ENCODE measurements at regions not wholly inside any gene's neighbourhood (a gene's known extent, or its start where the extent isn't known, plus 50 kb on each side); places are given as distances from the start of the nearest gene placed in this dataset.

DNA sequence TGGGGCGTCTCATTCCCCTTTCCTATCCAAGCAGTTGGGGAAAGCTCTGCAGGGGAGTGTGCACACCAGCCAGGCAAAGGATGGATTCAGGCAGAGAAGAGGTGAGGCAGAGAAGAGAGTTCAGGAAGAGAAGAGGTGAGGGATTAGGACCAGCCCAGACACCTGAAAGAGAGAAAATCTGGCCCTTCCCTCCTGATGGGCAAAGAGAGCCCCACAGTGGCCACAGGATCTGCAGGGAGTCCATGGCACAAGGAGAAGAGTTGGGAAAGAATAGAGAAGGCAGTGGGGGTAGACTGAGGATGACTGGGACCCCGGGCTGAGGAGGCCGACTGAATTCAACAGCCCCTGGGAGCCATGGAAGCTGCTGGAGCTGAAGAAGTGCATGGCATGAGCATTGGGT, 140.4 kb upstream of the ZMIZ1 start:
- H3K4me3 ChIP-seq (ENCODE audit: low read depth, low read length): no peak overlapping the region
- H3K4me1 ChIP-seq (ENCODE audit: control insufficient read depth, insufficient read depth, low read length): peaks cover 5% of the 10 kb centered on the region
- H3K9ac ChIP-seq (ENCODE audit: low read depth, low read length): no peak overlapping the region
- H3K9me3 ChIP-seq (ENCODE audit: control insufficient read depth, insufficient read depth, low read length): no peaks in the 10 kb centered on the region
- H3K27me3 ChIP-seq (ENCODE audit: control insufficient read depth, insufficient read depth, low read length): peaks cover 6% of the 10 kb centered on the region
- no peaks in the 10 kb centered on the region for H3K36me3 ChIP-seq (ENCODE audit: control insufficient read depth, insufficient read depth, low read length)

DNA sequence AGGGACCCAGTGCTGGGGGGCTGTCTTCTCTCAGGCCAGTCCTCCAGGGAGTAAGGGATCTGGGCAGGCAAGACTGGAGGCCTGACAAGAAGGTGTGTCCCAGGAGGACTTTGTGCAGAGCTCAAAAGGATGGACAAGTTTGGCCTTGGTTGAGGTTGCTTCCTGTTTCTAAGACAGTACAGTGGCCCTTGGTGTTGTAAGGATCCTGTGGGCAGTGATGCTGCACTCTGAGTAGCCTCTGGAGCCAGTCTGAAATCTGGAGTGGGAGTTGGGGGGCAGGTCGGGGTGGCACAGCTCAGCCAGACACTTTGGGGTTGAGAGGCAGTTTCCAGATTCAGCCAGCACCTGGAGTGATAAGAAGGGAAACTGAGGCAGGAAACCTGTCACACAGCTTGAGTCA, 139.2 kb upstream of the ZMIZ1 start:
- Histone ChIP-seq H3K4me1 (ENCODE audit: control insufficient read depth, insufficient read depth, low read length) (no peaks in the 10 kb centered on the region), H3K9me3 (ENCODE audit: control insufficient read depth, insufficient read depth, low read length) (no peaks in the 10 kb centered on the region), H3K27me3 (ENCODE audit: control insufficient read depth, insufficient read depth, low read length) (peaks cover 6% of the 10 kb centered on the region)

DNA sequence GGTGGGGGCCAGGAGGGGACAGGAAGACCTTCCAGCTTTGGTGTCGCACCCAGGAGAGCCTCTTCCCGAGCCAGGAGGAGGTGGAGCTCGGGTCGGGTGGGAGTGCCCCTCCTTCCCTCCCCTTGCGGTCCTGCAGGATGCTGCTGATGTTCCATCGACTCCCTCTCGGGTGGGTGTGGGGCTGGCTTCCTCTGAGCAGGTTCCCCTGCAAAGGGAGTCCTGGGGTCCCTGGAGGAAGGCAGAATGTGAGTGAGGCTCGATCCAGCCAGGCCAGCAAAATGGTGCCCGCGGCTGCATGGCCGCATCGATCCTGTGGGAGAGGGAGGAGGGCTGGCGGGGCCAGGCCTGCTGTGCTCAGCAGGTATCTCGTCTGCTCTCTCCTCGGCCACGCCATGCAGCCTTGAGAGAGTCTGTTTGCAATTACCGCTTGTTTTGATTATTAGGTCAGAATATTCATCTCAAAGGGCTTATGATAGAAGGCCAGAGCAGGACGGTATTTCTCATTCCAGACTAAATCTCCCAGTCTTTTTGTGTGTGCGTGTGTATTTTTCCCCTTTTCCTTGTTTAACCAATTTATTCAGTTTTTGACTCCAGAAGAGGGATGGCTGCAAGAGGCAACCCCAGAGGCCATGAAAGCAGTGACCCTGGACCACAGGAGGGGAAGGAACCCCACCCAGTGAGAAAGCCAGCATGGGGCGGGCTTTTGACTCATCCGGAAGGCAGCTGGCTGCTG, 137.3 kb upstream of the ZMIZ1 start:
- H3K27me3 ChIP-seq (ENCODE audit: control insufficient read depth, insufficient read depth, low read length): peaks cover 6% of the 10 kb centered on the region
- no peaks in the 10 kb centered on the region for H3K9me3 ChIP-seq (ENCODE audit: control insufficient read depth, insufficient read depth, low read length)
- H3K4me3 ChIP-seq (ENCODE audit: low read depth, low read length): no peak overlapping the region
- H3K36me3 ChIP-seq (ENCODE audit: control insufficient read depth, insufficient read depth, low read length): no peaks in the 10 kb centered on the region
- no peak overlapping the region for H3K9ac ChIP-seq (ENCODE audit: low read depth, low read length)
- H3K4me1 ChIP-seq (ENCODE audit: control insufficient read depth, insufficient read depth, low read length): no peaks in the 10 kb centered on the region

More for the DNA sequence above, 139.2 kb upstream of the ZMIZ1 start:
- H3K9ac ChIP-seq (ENCODE audit: low read depth, low read length): no peak overlapping the region
- no peak overlapping the region for H3K4me3 ChIP-seq (ENCODE audit: low read depth, low read length)
- H3K36me3 ChIP-seq (ENCODE audit: control insufficient read depth, insufficient read depth, low read length): no peaks in the 10 kb centered on the region

DNA sequence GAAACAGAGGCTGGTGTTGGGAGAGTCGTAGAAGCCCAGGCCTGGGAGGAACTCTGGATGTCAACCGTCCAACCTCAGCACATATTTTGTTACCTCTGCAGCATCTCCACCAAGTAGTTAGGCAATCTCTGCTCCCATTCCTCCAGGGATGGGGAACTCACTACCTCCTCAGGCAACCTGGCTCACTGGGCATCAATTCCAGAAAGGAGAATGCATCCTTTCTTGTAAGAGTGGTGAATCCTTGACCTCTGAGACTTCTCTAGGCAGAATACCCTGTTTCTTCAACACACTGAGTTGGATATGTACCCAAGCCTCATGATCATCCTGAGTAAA, 136.7 kb upstream of the ZMIZ1 start:
- Histone ChIP-seq H3K36me3 (ENCODE audit: control insufficient read depth, insufficient read depth, low read length) (no peaks in the 10 kb centered on the region), H3K27me3 (ENCODE audit: control insufficient read depth, insufficient read depth, low read length) (peaks cover 6% of the 10 kb centered on the region), H3K4me1 (ENCODE audit: control insufficient read depth, insufficient read depth, low read length) (no peaks in the 10 kb centered on the region), H3K9me3 (ENCODE audit: control insufficient read depth, insufficient read depth, low read length) (no peaks in the 10 kb centered on the region), H3K4me3 (ENCODE audit: low read depth, low read length) (no peak overlapping the region), H3K9ac (ENCODE audit: low read depth, low read length) (no peak overlapping the region)

DNA sequence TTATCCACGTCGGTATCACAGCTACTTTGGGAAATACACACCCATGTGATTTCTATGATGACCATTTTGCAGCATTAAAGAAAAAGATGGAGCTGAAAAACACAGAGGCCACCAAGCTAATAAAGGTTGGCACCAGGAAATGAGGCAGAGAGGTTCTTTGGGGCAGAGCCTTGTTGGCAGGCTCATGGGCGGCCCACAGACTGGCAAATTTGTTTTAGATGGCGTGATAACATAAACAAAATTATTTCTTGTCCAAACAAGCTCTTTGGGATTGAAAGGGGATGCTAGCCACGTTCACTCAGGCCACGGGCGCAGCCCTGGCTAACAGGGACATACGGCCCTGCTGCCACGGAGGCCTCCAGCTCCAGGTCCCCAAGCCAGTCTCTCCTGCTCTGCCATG, 135.9 kb upstream of the ZMIZ1 start:
- peaks cover 2% of the 10 kb centered on the region for H3K4me1 ChIP-seq (ENCODE audit: control insufficient read depth, insufficient read depth, low read length)
- no peaks in the 10 kb centered on the region for H3K9me3 ChIP-seq (ENCODE audit: control insufficient read depth, insufficient read depth, low read length)
- H3K9ac ChIP-seq (ENCODE audit: low read depth, low read length): no peak overlapping the region
- peaks cover 6% of the 10 kb centered on the region for H3K27me3 ChIP-seq (ENCODE audit: control insufficient read depth, insufficient read depth, low read length)
- no peak overlapping the region for H3K4me3 ChIP-seq (ENCODE audit: low read depth, low read length)
- no peaks in the 10 kb centered on the region for H3K36me3 ChIP-seq (ENCODE audit: control insufficient read depth, insufficient read depth, low read length)

DNA sequence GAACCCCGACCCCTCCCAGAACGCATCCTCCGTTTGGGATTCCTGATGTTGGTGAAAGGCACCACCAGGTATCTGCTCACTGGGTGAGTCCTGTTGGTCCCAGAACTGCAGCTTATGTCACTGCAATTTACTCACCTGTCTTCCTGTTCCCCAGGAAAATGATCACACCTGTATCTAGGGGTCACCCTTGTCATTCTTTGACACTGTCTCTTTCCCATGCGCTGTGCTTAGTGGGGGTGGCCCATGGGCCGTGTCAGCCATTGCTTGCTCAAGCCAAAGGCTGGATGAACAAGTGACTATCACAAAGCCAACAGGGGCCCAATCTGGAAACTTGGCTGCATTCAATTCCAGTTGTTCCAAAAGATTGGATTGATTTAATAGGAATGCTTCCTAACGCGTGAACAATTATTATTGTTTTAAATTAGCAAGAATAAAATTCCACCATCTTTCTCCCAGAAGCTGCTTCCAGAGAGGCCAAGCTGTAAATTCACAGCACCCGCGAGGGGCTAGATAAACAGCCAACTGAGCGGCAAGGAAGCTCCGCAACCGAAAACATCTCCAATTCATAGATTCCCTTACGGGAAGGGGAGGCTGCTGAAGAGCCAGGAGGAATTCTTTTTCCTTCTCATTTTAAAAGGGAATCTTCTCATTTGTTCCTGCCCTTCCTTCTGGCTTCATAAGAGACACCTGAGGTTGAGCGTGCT, 134.8 kb upstream of the ZMIZ1 start:
- H3K4me1 ChIP-seq (ENCODE audit: control insufficient read depth, insufficient read depth, low read length): peaks cover 2% of the 10 kb centered on the region

DNA sequence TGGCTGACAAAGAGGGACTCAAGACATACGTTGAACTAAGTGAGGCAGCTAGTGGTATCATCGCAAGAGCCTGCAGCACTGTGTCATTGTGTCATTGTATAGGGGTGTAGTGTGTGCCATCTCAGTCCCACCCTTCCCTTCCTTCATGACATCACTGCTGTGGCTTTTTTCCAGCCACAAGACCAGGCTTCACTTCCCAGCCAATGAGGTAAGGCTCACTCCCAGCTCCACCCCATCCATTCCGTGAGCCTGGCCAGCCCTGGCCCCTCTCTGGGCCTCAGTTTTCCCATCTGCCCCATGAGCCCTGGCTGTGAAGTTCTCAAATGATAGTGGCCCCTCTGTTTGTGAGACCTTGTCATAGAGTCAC, 134.3 kb upstream of the ZMIZ1 start:
- H3K4me1 ChIP-seq (ENCODE audit: control insufficient read depth, insufficient read depth, low read length): peaks cover 2% of the 10 kb centered on the region
- no peak overlapping the region for H3K9ac ChIP-seq (ENCODE audit: low read depth, low read length)
- no peaks in the 10 kb centered on the region for H3K36me3 ChIP-seq (ENCODE audit: control insufficient read depth, insufficient read depth, low read length)
- peaks cover 6% of the 10 kb centered on the region for H3K27me3 ChIP-seq (ENCODE audit: control insufficient read depth, insufficient read depth, low read length)
- H3K4me3 ChIP-seq (ENCODE audit: low read depth, low read length): no peak overlapping the region
- H3K9me3 ChIP-seq (ENCODE audit: control insufficient read depth, insufficient read depth, low read length): no peaks in the 10 kb centered on the region

More for the DNA sequence above, 134.8 kb upstream of the ZMIZ1 start:
- Histone ChIP-seq H3K36me3 (ENCODE audit: control insufficient read depth, insufficient read depth, low read length) (no peaks in the 10 kb centered on the region), H3K9me3 (ENCODE audit: control insufficient read depth, insufficient read depth, low read length) (no peaks in the 10 kb centered on the region), H3K9ac (ENCODE audit: low read depth, low read length) (no peak overlapping the region), H3K4me3 (ENCODE audit: low read depth, low read length) (no peak overlapping the region), H3K27me3 (ENCODE audit: control insufficient read depth, insufficient read depth, low read length) (peaks cover 6% of the 10 kb centered on the region)

DNA sequence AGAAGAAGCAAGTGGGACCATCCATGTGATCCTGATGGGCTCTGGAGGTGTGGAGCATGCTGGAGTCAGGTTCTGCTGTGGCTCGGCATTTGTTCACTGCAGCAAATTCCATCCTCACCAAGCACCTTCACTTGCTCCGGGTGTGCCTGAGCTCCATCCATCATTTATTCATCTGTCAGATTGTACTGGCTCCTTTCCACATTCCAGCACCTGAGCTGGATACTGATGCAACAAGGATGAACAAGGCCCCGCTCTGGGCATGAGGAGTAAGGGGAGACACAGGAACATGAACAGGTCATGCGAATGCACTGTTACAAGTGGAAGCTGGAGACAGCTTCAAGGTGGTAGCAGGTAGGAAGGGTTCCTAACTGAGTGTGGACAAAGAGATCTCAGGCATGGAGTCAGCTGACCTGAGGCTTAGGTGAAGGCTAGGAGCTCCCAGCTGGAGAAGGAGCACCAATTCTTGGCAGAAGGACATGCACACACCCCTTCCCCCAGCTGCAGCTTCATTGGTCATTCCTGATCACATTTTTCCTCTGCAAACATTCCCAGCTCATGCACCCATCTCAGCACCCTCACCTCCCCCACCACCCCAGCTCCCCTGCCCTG, 133.7 kb upstream of the ZMIZ1 start:
- Histone ChIP-seq H3K36me3 (ENCODE audit: control insufficient read depth, insufficient read depth, low read length) (no peaks in the 10 kb centered on the region), H3K9ac (ENCODE audit: low read depth, low read length) (no peak overlapping the region), H3K4me3 (ENCODE audit: low read depth, low read length) (no peak overlapping the region), H3K9me3 (ENCODE audit: control insufficient read depth, insufficient read depth, low read length) (no peaks in the 10 kb centered on the region), H3K27me3 (ENCODE audit: control insufficient read depth, insufficient read depth, low read length) (peaks cover 6% of the 10 kb centered on the region), H3K4me1 (ENCODE audit: control insufficient read depth, insufficient read depth, low read length) (peaks cover 2% of the 10 kb centered on the region)

DNA sequence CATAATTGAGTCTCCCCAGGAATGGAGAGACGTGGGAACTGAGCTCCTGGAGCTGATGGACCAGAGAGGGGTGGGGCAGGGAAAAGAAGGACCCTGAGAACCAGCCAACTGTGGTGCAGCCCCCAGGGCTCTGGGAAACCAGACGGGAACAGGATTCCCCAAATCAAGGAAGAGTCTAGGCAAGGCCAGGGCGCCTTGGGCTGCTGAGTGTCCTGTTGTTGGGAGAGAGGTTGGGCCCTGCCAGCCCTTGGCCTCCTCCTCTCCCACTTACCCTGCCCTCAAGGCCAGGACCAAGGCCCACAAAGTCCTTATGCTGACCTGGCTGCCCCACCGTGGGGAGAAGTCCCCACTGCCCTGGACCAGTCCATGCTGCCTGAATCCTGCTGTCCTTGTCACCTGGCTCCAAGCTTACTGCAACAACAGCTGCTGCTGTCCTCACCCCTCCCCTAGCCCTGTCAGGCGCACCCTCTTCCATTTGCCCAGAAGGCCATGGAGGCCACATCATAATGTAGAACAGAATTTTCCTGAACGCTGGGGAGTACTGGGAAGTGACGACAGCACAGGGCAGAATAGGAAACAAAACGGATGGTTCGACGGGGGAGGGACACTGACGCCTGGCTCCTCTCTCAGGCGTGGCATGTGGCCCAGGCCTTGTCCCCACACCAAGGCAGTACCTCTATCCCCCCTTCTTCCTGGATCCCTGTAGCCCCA, 132.9 kb upstream of the ZMIZ1 start:
- Histone ChIP-seq H3K9me3 (ENCODE audit: control insufficient read depth, insufficient read depth, low read length) (no peaks in the 10 kb centered on the region), H3K4me1 (ENCODE audit: control insufficient read depth, insufficient read depth, low read length) (peaks cover 2% of the 10 kb centered on the region), H3K36me3 (ENCODE audit: control insufficient read depth, insufficient read depth, low read length) (no peaks in the 10 kb centered on the region), H3K9ac (ENCODE audit: low read depth, low read length) (no peak overlapping the region), H3K27me3 (ENCODE audit: control insufficient read depth, insufficient read depth, low read length) (peaks cover 3% of the 10 kb centered on the region), H3K4me3 (ENCODE audit: low read depth, low read length) (no peak overlapping the region)

DNA sequence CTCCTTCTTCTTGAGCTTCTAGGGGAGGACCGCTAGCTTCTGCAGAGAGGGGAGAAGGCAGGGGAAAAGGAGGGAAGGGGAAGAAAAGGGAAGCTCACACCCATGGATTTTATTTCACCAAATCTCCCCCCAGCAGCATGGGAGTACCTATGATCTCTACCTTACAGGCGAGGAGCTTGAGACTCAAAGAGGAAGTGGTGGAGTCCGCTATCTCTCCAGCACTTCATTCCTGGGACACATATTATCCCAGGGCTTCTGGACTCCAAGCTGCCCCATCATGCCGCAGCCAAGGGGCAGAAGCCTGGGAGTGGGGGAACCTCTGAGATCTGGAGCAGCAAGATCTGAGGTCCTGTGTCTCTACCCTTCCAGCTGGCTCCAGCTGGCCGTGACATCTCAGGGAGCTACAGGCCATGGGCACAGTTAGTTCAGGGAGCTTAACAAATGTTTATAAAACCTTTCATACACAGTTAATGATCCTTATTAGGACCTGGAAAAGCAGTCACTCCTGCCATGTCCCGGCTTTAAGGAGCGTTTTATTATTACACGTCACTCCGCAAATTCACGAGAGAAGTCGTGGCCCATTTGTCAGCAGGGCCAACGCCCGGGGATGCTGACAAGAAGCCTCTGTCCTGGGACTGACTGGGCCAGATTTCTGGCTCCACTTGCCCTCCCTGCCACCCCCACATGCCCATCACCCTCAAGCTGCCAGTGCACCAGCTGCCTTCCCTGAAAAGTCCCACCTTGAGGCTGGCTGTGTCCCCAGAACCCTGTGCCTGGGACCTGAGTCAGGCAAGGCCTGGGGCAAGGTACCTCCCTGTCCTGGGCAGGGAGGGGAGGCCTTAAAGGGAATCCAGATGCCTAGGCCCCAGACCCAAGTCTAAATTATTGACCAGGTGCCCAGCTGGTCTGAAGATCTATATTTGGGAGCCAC, 132.1 kb upstream of the ZMIZ1 start:
- H3K9ac ChIP-seq (ENCODE audit: low read depth, low read length): no peak overlapping the region
- no peaks in the 10 kb centered on the region for H3K27me3 ChIP-seq (ENCODE audit: control insufficient read depth, insufficient read depth, low read length)
- no peaks in the 10 kb centered on the region for H3K9me3 ChIP-seq (ENCODE audit: control insufficient read depth, insufficient read depth, low read length)
- H3K4me3 ChIP-seq (ENCODE audit: low read depth, low read length): no peak overlapping the region
- peaks cover 2% of the 10 kb centered on the region for H3K4me1 ChIP-seq (ENCODE audit: control insufficient read depth, insufficient read depth, low read length)
- H3K36me3 ChIP-seq (ENCODE audit: control insufficient read depth, insufficient read depth, low read length): no peaks in the 10 kb centered on the region

DNA sequence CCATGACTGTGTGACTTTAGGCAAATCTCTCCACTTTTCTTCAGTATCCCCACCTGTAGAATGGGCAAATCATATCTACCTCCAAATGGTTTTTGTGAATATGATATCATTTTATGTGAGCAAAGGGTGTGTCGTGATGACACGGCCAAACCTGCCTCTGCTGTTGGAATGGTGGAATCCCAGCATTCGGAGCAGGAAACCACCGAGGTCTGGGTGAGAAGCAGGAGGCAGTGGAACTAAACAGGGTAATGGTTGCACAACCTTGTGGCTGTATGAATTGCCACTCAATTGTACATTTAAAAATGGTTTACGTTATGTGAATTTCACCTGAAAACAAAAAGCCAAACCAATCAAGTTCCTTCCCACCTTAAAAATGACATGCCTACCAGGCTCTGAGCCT, 131.4 kb upstream of the ZMIZ1 start:
- Histone ChIP-seq H3K9ac (ENCODE audit: low read depth, low read length) (no peak overlapping the region), H3K4me1 (ENCODE audit: control insufficient read depth, insufficient read depth, low read length) (peaks cover 2% of the 10 kb centered on the region), H3K4me3 (ENCODE audit: low read depth, low read length) (no peak overlapping the region), H3K9me3 (ENCODE audit: control insufficient read depth, insufficient read depth, low read length) (peaks cover under 1% of the 10 kb centered on the region), H3K36me3 (ENCODE audit: control insufficient read depth, insufficient read depth, low read length) (no peaks in the 10 kb centered on the region), H3K27me3 (ENCODE audit: control insufficient read depth, insufficient read depth, low read length) (no peaks in the 10 kb centered on the region)
